Vagina (tissue), 2 donors: ENCODE measurements at regions not wholly inside any gene's neighbourhood (a gene's known extent, or its start where the extent isn't known, plus 50 kb on each side); places are given as distances from the start of the nearest gene placed in this dataset.

Experiments used
- POLR2A ChIP-seq, 2 donors: fragments of 450-650 bp; IDR thresholded peaks; one replicate each; pipeline ENCODE4 v1.6.1; 2017; ENCODE audit warnings: antibody characterized with exemption in 2 of 2, mild to moderate bottlenecking in 2 of 2, moderate library complexity in 2 of 2
- TF ChIP-seq, protein P1 (sequence below), 3 experiments: fragments of 450-650 bp in 2 of 3; fragments of 200-600 bp in 1 of 3; sonication (generic) in 1 of 3; IDR thresholded peaks; one replicate each; pipeline ENCODE4 v1.5.1; 2017 to 2019; ENCODE audit warnings: antibody characterized with exemption in 3 of 3, mild to moderate bottlenecking in 2 of 3, moderate library complexity in 2 of 3

DNA sequence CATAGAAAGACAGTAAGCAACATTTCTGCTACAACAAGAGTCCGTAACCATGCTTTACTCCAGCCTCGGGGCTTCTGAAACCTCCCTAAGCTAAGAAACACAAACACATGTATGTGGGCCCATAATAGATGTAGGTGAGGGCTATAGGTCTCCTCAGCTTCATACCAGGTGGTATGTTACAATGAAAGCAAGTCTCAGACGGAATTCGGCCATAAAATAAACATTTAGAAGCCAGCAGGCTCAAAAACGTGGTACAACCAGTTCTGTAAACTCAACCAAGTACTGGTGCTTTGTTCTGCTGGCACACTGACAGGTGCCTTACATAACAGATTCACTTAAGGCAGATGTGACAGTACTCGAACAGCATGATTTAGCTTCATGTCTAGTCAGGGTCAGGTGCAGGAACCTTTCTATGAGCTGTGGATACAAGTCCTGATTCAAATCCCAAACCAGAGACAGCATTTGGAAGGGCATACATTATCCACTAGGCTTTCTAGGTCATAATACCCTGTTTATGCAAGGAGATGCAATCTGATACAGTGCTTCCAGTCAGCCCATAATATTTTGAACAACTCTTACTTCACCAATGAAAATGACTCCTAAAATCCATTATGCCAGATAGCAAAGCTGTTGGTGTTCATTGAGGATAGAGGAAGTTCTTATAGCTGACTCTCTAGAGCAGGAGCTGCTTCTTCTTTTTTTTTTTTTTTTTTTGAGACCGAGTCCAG lies 113.8 kb upstream of the ENPP6 start:
- TF ChIP-seq, protein P1, sequence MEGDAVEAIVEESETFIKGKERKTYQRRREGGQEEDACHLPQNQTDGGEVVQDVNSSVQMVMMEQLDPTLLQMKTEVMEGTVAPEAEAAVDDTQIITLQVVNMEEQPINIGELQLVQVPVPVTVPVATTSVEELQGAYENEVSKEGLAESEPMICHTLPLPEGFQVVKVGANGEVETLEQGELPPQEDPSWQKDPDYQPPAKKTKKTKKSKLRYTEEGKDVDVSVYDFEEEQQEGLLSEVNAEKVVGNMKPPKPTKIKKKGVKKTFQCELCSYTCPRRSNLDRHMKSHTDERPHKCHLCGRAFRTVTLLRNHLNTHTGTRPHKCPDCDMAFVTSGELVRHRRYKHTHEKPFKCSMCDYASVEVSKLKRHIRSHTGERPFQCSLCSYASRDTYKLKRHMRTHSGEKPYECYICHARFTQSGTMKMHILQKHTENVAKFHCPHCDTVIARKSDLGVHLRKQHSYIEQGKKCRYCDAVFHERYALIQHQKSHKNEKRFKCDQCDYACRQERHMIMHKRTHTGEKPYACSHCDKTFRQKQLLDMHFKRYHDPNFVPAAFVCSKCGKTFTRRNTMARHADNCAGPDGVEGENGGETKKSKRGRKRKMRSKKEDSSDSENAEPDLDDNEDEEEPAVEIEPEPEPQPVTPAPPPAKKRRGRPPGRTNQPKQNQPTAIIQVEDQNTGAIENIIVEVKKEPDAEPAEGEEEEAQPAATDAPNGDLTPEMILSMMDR (IDR thresholded peaks at IDR 0.05), result no peak
- no peak for TF ChIP-seq POLR2A (IDR thresholded peaks at IDR 0.05)
